Stimulated activated CD4-positive, alpha-beta T cell treated with anti-CD3 and anti-CD28 coated beads, Interleukin-15, amount 100 ng/mL, for 1 hour (primary cell): ENCODE measurements at regions not wholly inside any gene's neighbourhood (a gene's known extent, or its start where the extent isn't known, plus 50 kb on each side); places are given as distances from the start of the nearest gene placed in this dataset.

Experiments
- DNase-seq, 2 donors: peaks; one replicate each; pipeline ENCODE4 v3.0.0-alpha.2; 2020; ENCODE audit warnings: low read depth in 1 of 2, low spot score in 1 of 2

DNA sequence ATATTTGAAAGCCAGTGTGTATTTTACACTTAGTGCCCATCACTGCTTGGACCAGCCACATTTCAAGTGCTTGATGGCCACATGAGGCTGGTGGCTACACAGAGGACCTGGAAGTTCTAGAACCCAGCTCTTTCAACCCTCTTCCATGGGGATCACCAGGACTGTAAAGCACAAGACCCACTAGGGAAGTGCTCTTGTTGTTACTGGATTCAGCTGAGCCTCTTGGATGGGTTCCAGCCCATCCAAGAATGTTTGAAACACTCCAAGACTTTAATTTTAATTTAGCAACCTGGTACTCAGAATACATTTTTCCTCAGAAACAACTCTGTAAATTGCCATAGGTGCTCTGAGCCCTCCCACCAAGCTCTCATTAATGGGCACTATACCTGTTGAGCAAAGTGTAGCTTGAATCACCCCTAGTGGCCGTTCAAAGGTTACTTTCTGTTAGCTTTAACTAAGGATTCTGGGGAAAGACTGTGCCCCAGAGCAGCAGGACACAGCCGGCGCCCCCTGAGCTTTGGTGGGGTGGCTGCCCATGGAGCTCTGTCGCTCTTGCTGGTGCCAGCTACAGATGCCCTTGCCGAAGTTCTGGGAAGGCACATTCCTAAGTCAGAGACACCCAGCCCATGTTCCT is 212.4 kb downstream of the HSD17B3 start:
- no peak for DNase-seq

- DNase-seq = no peak
These were observed 213.0 kb downstream of the ERCC6L2 start for GRCh38 chr9:96088510-96088909.

DNA sequence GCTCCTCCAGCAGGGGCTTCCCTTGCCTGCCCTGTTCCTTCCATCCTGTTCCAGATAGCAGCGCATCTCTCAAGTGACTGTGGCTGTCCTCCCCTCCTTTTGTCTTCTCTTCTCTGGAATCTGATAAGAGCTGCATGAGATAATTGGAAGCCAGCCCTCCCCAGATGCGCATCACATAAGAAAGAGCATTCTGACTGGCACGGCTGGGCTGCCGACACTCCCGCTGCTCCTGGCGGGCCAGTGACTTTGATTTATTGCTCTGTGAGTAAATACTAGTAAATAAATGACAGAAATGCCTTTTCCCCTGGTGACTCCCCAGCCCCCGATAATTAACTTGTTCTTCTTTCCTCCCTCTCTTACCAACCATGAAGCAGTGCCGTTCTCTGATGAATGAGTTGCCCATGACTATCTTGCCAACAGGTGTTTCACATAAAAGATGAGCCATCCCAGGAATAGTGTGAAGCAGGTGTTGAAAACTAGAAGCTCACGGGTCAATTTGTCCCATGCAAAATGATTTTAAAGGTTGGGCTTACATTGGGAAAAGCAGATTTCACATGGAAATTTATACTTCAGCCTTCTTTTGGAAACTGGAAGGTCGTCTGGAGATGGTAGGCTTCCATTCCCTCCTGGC is 212.3 kb downstream of the ERCC6L2 start:
- DNase-seq = no peak

DNA sequence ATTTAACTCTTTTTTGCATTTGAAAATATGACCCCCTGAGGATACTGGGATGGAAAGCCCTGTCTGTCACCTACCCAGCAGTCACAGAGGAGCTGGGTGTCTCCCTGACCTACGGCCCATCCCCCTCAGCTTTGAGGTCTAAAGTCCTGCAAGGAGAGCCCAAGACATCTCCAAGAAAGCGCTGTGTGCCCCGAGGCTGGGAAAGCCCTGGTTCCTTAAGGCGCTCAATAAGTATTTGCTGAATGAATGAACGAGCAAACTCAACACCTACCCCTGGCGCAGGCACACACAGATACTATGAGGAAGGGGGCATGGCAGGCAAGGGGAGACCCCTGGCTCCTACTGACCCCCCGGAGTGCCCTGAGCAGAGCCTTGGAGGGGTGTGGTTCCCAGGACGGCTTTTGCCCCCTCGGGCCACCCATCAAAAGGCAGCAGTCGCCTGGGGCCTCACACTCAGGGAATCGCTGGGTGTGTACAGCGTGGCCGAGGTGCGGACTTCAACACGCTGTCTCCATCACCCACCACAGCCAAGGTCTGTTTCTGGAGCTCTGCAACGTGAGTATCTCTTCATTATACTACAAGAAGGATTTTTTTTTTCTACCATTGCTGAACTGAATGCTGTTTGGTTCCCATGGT is 211.6 kb downstream of the ERCC6L2 start:
- DNase-seq = no peak

- DNase-seq = no peak
These were observed 210.1 kb downstream of the ERCC6L2 start for GRCh38 chr9:96085491-96086143.

GRCh38 chr9:96084331-96084734 is 208.8 kb downstream of the ERCC6L2 start:
- no peak for DNase-seq

GRCh38 chr9:96082516-96083232 is 207.2 kb downstream of the ERCC6L2 start:
- no peak for DNase-seq

GRCh38 chr9:96080364-96080763 is 204.9 kb downstream of the ERCC6L2 start:
- no peak for DNase-seq

GRCh38 chr9:96079779-96080178 is 204.3 kb downstream of the ERCC6L2 start:
- DNase-seq = no peak

GRCh38 chr9:96078897-96079490 is 203.5 kb downstream of the ERCC6L2 start:
- DNase-seq = no peak

- DNase-seq = no peak
These were observed 200.3 kb downstream of the ERCC6L2 start for GRCh38 chr9:96075757-96076156.

GRCh38 chr9:96075111-96075510 is 199.6 kb downstream of the ERCC6L2 start:
- DNase-seq = no peak

- no peak for DNase-seq
These were observed 198.3 kb downstream of the ERCC6L2 start for GRCh38 chr9:96073531-96074480.

- no peak for DNase-seq
These were observed 197.4 kb downstream of the ERCC6L2 start for GRCh38 chr9:96072930-96073329.

DNA sequence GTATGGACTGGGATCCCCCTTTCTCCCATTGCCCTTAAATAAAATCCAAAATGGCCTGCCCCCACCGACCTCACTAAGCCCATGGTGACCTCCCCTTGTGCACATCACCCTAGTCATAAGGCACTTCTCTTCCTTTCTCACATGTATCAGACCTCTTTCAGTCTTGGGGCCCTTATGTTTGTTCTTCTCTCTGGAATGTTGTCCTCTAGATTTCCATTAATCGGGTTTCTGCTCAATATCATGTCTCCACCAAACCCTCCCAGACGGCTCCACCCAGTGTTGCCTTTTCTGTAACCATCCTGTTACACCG is 196.3 kb downstream of the ERCC6L2 start:
- DNase-seq = no peak

DNA sequence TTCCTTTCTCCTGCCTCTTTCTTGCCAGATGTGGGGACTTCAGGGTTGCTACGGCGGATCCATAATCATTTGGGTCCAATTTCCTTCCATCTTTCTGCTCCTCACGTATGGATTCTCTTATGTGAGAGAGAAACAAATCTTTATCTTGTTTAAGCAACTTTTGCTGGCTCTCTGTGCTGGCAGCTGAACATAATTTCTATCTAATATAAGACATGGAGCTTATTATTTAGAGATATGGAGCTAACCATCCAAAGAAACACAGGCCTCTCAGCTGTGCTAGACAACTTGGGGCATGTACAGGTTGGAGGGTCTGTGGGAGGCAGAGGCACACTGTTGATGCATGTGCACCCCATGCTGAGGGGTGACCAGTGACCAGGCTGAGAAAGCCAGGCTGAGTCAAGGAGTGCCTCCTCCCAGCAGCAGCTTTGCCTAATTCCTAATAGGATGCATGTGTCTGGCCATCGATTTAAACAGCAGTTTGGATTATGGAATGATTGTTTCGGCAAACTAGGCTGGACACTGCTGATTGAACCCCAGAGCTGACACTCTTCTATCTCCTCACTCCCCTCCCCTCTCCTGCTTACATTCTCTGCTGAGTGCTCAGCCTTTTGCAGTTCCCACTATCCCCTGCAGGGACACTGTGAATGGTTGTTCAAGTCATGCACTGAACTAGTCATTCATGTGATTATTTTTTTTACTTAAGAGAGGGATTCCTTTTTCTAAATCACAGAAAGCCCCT is 195.8 kb downstream of the ERCC6L2 start:
- no peak for DNase-seq

GRCh38 chr9:96069629-96070220 is 194.2 kb downstream of the ERCC6L2 start:
- DNase-seq = no peak

DNA sequence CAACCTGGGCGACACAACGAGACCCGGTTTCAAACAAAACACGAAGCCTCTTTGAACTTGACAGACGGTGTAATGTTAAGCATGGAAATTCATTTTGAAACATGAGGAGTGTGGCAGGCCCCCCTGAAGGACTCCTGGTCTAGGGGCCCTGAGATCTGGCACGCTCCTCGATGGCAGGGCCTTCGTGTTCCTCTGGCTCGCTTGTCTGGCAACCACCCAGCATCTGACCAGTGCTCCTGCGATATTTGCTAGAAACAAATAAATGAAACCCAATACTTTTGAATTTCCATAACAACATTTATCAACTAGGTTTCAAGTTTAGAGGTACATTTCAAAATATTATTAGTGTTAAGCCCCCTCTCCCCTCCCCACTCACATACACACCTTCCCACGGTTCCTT is 193.0 kb downstream of the ERCC6L2 start:
- DNase-seq = no peak

DNA sequence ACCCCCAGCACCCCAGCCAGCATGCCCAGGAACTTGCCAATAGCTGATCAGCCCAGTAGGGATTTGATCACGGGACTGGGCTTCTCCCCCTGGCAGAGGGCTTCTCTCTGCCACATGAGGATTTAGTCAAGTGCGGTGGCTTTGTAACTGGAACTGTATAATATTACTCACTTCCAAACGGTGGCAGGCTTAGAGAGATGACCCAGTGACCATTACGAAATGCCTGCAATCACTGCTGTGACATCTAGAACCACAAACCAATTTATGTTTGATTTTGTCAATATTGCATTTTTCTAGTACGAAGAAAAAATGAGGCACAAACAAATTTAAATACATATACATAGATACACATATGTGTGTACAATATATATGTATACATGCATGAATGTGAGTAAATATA is 192.1 kb downstream of the ERCC6L2 start:
- no peak for DNase-seq
